IMR-90 (cell line): ENCODE measurements at regions not wholly inside any gene's neighbourhood (a gene's known extent, or its start where the extent isn't known, plus 50 kb on each side); places are given as distances from the start of the nearest gene placed in this dataset.
A peak's percentile ranks its signal among the peaks of the same experiment; 100 is the strongest.

ENCODE experiments used
- ATAC-seq: fragments of 200-7000 bp; cut with Tn5 transposase; 2 replicates; pipeline ENCODE4 v1.9.1; 2020; ENCODE audit warnings: low read depth, mild to moderate bottlenecking, moderate library complexity
- BruUV-seq: library from RNA; stranded (reverse); fragments of 400-500 nt; replicated peaks from 2 replicates; lab custom pipeline; 2021; lab: Mats Ljungman, UMichigan
- CTCF ChIA-PET: fragments of 300-600 bp; formaldehyde crosslinking; extraction: SDS; loops from one replicate; lab custom pipeline; 2021; ENCODE audit warnings: antibody characterized with exemption; lab: Yijun Ruan, JAX
- POLR2A ChIA-PET: fragments of 300-600 bp; sonication (Branson Sonifier 250); formaldehyde crosslinking; loops from one replicate; lab custom pipeline; 2022; ENCODE audit warnings: antibody characterized with exemption; ENCODE audit not compliant: unreplicated experiment; lab: Charles Lee
- DNase-seq: peaks from one replicate; pipeline ENCODE4 v3.0.0; 2013
- H2AFZ ChIP-seq: replicated peaks from 2 replicates; pipeline ENCODE3; 2013; ENCODE audit warnings: low read length, mild to moderate bottlenecking; ENCODE audit not compliant: poor library complexity
- H2AK5ac ChIP-seq: 2 replicates; pipeline ENCODE4 v1.6.1; 2013; ENCODE audit warnings: low read depth, low read length, inconsistent platforms
- H2AK9ac ChIP-seq: replicated peaks from 2 replicates; pipeline ENCODE3; 2013; ENCODE audit warnings: mild to moderate bottlenecking, low read depth, low read length, moderate library complexity; ENCODE audit not compliant: poor library complexity
- H2BK120ac ChIP-seq: 2 replicates; pipeline ENCODE4 v1.6.1; 2013; ENCODE audit warnings: low read depth, low read length, inconsistent platforms
- H2BK15ac ChIP-seq: 3 replicates; pipeline ENCODE4 v1.6.1; 2013; ENCODE audit warnings: low read depth, low read length, inconsistent platforms
- H2BK20ac ChIP-seq: 2 replicates; pipeline ENCODE4 v1.6.1; 2013; ENCODE audit warnings: low read depth, mild to moderate bottlenecking, inconsistent platforms, low read length, moderate library complexity
- H2BK5ac ChIP-seq: 2 replicates; pipeline ENCODE4 v1.6.1; 2013; ENCODE audit warnings: mild to moderate bottlenecking, low read depth, low read length, inconsistent platforms; ENCODE audit not compliant: poor library complexity, severe bottlenecking
- H3K14ac ChIP-seq: replicated peaks from 2 replicates; pipeline ENCODE4 v1.6.1; 2013; ENCODE audit warnings: low read depth, low read length, inconsistent platforms
- H3K18ac ChIP-seq: 2 replicates; pipeline ENCODE4 v1.6.1; 2013; ENCODE audit warnings: low read depth, low read length, control low read depth
- H3K23ac ChIP-seq: 2 replicates; pipeline ENCODE4 v1.6.1; 2013; ENCODE audit warnings: low read depth, low read length, inconsistent platforms
- H3K27ac ChIP-seq: 2 replicates; pipeline ENCODE4 v1.5.1; 2013; ENCODE audit warnings: mild to moderate bottlenecking, control low read depth, low read length; ENCODE audit not compliant: insufficient read depth
- H3K27me3 ChIP-seq: 2 replicates; pipeline ENCODE4 v1.6.1; 2013; ENCODE audit warnings: low read length; ENCODE audit not compliant: control insufficient read depth, insufficient read depth
- H3K36me3 ChIP-seq: 2 replicates; pipeline ENCODE4 v1.6.1; 2013; ENCODE audit warnings: low read length, mixed read lengths; ENCODE audit not compliant: control insufficient read depth, insufficient read depth
- H3K4ac ChIP-seq: 2 replicates; pipeline ENCODE4 v1.6.1; 2013; ENCODE audit warnings: low read depth, low read length, inconsistent platforms
- H3K4me1 ChIP-seq: 2 replicates; pipeline ENCODE4 v1.6.1; 2013; ENCODE audit warnings: low read length, mixed read lengths; ENCODE audit not compliant: control insufficient read depth, insufficient read depth
- H3K4me2 ChIP-seq: 2 replicates; pipeline ENCODE4 v1.6.1; 2013; ENCODE audit warnings: low read depth, mild to moderate bottlenecking, control low read depth, low read length, moderate library complexity
- H3K4me3 ChIP-seq: 2 replicates; pipeline ENCODE4 v1.5.1; 2013; ENCODE audit warnings: low read depth, mild to moderate bottlenecking, control low read depth, low read length, moderate library complexity; ENCODE audit not compliant: insufficient read depth
- H3K56ac ChIP-seq: 2 replicates; pipeline ENCODE4 v1.6.1; 2013; ENCODE audit warnings: low read length, inconsistent platforms; ENCODE audit not compliant: insufficient read depth; ENCODE audit errors: extremely low read depth
- H3K79me1 ChIP-seq, 2 experiments: 2 replicates each; pipeline ENCODE4 v1.6.1; 2013; ENCODE audit warnings: low read length in 2 of 2, inconsistent platforms in 1 of 2, low read depth in 1 of 2
- H3K9ac ChIP-seq: 2 replicates; pipeline ENCODE4 v1.6.1; 2013; ENCODE audit warnings: low read depth, low read length, control low read depth
- H3K9me1 ChIP-seq: 2 replicates; pipeline ENCODE4 v1.6.1; 2013; ENCODE audit warnings: low read length, inconsistent platforms; ENCODE audit not compliant: insufficient read depth
- H3K9me3 ChIP-seq: 2 replicates; pipeline ENCODE4 v1.6.1; 2013; ENCODE audit warnings: low read length; ENCODE audit not compliant: control insufficient read depth, insufficient read depth
- H4K20me1 ChIP-seq: 2 replicates; pipeline ENCODE4 v1.6.1; 2013; ENCODE audit warnings: low read length, inconsistent platforms; ENCODE audit not compliant: insufficient read depth
- H4K5ac ChIP-seq: 2 replicates; pipeline ENCODE4 v1.6.1; 2013; ENCODE audit warnings: mild to moderate bottlenecking, low read depth, low read length, control low read depth
- H4K8ac ChIP-seq, 2 experiments: 2 replicates each; pipeline ENCODE4 v1.6.1; 2013; ENCODE audit warnings: low read depth in 2 of 2, low read length in 2 of 2, control low read depth in 1 of 2, inconsistent platforms in 1 of 2
- H4K91ac ChIP-seq: 2 replicates; pipeline ENCODE4 v1.6.1; 2013; ENCODE audit warnings: low read depth, low read length, inconsistent platforms; ENCODE audit not compliant: insufficient read depth
- WGBS, 2 experiments: methylation state at CpG; one replicate each; pipeline versions ENCODE4 v1.1.5 to v1.1.7; 2013; ENCODE audit warnings: missing lambda C conversion rate in 2 of 2; ENCODE audit not compliant: insufficient read length in 1 of 2; ENCODE audit errors: extremely low coverage in 2 of 2; 5-methylcytosine and 5-hydroxymethylcytosine counted together
- dilution Hi-C: fragments of 300-500 bp; cut with HindIII; formaldehyde crosslinking; loops from one replicate; pipeline ENCODE4 v1.14.3; 2018; ENCODE audit warnings: low sequenced_read_pairs; ENCODE audit not compliant: unreplicated experiment
- in situ Hi-C: fragments of 300-500 bp; cut with MboI; formaldehyde crosslinking; loops from 3 replicates; pipeline ENCODE4 v1.14.3; 2019; ENCODE audit warnings: low sequenced_read_pairs, inconsistent platforms, mixed read lengths
- intact Hi-C: fragments of 100-400 bp; cut with micrococcal nuclease; formaldehyde crosslinking; loops from 2 replicates; pipeline ENCODE4 v1.10.0; 2022
- TF ChIP-seq, protein P1 (sequence below): fragments of 150-350 bp; IDR thresholded peaks from 2 replicates; pipeline ENCODE4 v1.6.1; 2016; ENCODE audit warnings: low read depth, mild to moderate bottlenecking, low read length, moderate library complexity, borderline replicate concordance
- TF ChIP-seq, protein P2 (sequence below): fragments of 150-350 bp; IDR thresholded peaks from 2 replicates; pipeline ENCODE4 v1.6.1; 2017; ENCODE audit warnings: mild to moderate bottlenecking, antibody characterized with exemption, low read length, low read depth

DNA sequence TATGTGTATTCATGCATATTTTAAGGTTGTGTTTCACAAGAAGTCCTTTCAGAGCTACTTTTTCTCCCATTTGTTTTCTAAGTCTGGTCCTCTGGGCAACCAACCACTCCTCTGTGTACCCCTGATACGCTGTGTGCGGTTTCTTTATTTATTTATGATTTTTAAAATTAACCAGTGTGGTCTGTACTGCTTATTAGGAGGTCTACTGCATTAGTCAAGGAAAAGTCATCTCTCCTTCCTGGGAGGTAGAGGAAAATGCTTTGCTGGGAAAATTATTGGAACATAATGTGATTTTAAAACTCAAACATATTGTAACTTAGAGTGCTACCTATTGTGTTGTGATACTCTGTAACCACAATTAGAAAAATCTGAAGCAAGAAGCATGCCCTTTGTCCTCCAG lies 1404.3 kb downstream of the SUCLG1 start:
- no peak overlapping the region for H2AK5ac ChIP-seq
- H2AK9ac ChIP-seq, result no peak overlapping the region
- H3K23ac ChIP-seq, result no peak overlapping the region
- H3K9me3 ChIP-seq, result no peaks in the 10 kb centered on the region
- no peak overlapping the region for H2BK15ac ChIP-seq
- no peak overlapping the region for H3K56ac ChIP-seq
- no peak overlapping the region for H3K4me3 ChIP-seq
- no CpG with 5 or more reads among the region's 2 CpGs for WGBS, 2 experiments
- no peak overlapping the region for H4K5ac ChIP-seq
- H3K36me3 ChIP-seq, result no peaks in the 10 kb centered on the region
- CTCF ChIA-PET, result no interaction called here
- H3K79me1 ChIP-seq, result no peaks in the 10 kb centered on the region
- no peak overlapping the region for H4K91ac ChIP-seq
- in situ Hi-C loops (no loop called here), dilution Hi-C loops (no loop called here), intact Hi-C loops (no loop called here)
- peak overlapping the region; percentile 14; the same call in 1 of the 2 replicates for H2BK120ac ChIP-seq
- H3K4ac ChIP-seq, result no peak overlapping the region
- ATAC-seq, result no peak; the same call in 1 of the 2 replicates
- 0 out of 2 replicates have a peak, but pooled peaks cover 4% of the 10 kb centered on the region for H3K9me1 ChIP-seq
- no peak overlapping the region for H3K9ac ChIP-seq
- no peaks in the 10 kb centered on the region for H3K4me1 ChIP-seq
- TF ChIP-seq, protein P1, sequence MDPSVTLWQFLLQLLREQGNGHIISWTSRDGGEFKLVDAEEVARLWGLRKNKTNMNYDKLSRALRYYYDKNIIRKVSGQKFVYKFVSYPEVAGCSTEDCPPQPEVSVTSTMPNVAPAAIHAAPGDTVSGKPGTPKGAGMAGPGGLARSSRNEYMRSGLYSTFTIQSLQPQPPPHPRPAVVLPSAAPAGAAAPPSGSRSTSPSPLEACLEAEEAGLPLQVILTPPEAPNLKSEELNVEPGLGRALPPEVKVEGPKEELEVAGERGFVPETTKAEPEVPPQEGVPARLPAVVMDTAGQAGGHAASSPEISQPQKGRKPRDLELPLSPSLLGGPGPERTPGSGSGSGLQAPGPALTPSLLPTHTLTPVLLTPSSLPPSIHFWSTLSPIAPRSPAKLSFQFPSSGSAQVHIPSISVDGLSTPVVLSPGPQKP, result no peak
- TF ChIP-seq, protein P2, sequence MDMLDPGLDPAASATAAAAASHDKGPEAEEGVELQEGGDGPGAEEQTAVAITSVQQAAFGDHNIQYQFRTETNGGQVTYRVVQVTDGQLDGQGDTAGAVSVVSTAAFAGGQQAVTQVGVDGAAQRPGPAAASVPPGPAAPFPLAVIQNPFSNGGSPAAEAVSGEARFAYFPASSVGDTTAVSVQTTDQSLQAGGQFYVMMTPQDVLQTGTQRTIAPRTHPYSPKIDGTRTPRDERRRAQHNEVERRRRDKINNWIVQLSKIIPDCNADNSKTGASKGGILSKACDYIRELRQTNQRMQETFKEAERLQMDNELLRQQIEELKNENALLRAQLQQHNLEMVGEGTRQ, result no peak
- peak overlapping the region; percentile 52; the same call in 1 of the 2 replicates for H3K18ac ChIP-seq
- no peak overlapping the region; the same call in 1 of the 2 replicates for H3K4me2 ChIP-seq
- no peak overlapping the region for H2AFZ ChIP-seq
- no peak overlapping the region for H3K14ac ChIP-seq
- DNase-seq, result peak; percentile 15
- H2BK20ac ChIP-seq, result no peak overlapping the region
- H3K27ac ChIP-seq, result no peak overlapping the region
- H4K20me1 ChIP-seq, result no peaks in the 10 kb centered on the region
- no peak overlapping the region for H4K8ac ChIP-seq
- no peaks in the 10 kb centered on the region for H3K27me3 ChIP-seq
- POLR2A ChIA-PET, result no interaction called here
- BruUV-seq, result no TSS peak
- H2BK5ac ChIP-seq, result peak overlapping the region; percentile 76
